Adipocyte (in vitro differentiated cells): ENCODE measurements at regions not wholly inside any gene's neighbourhood (a gene's known extent, or its start where the extent isn't known, plus 50 kb on each side); places are given as distances from the start of the nearest gene placed in this dataset.

Source experiments
- DNase-seq: peaks from one replicate; pipeline ENCODE4 v3.0.0-alpha.2; 2015; ENCODE audit warnings: low read depth
- H3K27me3 ChIP-seq: replicated peaks from 2 replicates; pipeline ENCODE4 v1.7.0; 2013; ENCODE audit warnings: mild to moderate bottlenecking, low read length, moderate library complexity; ENCODE audit not compliant: control insufficient read depth, insufficient read depth
- H3K36me3 ChIP-seq: 2 replicates; pipeline ENCODE4 v1.7.0; 2013; ENCODE audit warnings: low read length, mild to moderate bottlenecking, moderate library complexity; ENCODE audit not compliant: control insufficient read depth, insufficient read depth, severe bottlenecking
- H3K4me1 ChIP-seq: 2 replicates; pipeline ENCODE4 v1.7.0; 2013; ENCODE audit warnings: mild to moderate bottlenecking, low read length, moderate library complexity; ENCODE audit not compliant: control insufficient read depth, insufficient read depth
- H3K4me3 ChIP-seq: 2 replicates; pipeline ENCODE4 v1.7.0; 2013; ENCODE audit warnings: mild to moderate bottlenecking, low read length, moderate library complexity
- H3K9ac ChIP-seq: 2 replicates; pipeline ENCODE4 v1.7.0; 2013; ENCODE audit warnings: mild to moderate bottlenecking, low read length, moderate library complexity
- H3K9me3 ChIP-seq: 2 replicates; pipeline ENCODE4 v1.7.0; 2013; ENCODE audit warnings: mild to moderate bottlenecking, low read length, moderate library complexity; ENCODE audit not compliant: control insufficient read depth

GRCh38 chr3:72354486-72354885 lies 493.8 kb downstream of the SHQ1 start:
- H3K4me1 ChIP-seq: no peaks in the 10 kb centered on the region
- no peaks in the 10 kb centered on the region for H3K27me3 ChIP-seq
- DNase-seq: no peak
- H3K9me3 ChIP-seq: no peaks in the 10 kb centered on the region
- H3K36me3 ChIP-seq: no peaks in the 10 kb centered on the region
- H3K4me3 ChIP-seq: no peak overlapping the region
- no peak overlapping the region for H3K9ac ChIP-seq

GRCh38 chr3:72353236-72354128 lies 494.8 kb downstream of the SHQ1 start:
- Histone ChIP-seq H3K27me3 (no peaks in the 10 kb centered on the region), H3K36me3 (no peaks in the 10 kb centered on the region), H3K4me3 (no peak overlapping the region), H3K4me1 (no peaks in the 10 kb centered on the region), H3K9me3 (peaks cover 4% of the 10 kb centered on the region), H3K9ac (no peak overlapping the region)
- DNase-seq: no peak

DNA sequence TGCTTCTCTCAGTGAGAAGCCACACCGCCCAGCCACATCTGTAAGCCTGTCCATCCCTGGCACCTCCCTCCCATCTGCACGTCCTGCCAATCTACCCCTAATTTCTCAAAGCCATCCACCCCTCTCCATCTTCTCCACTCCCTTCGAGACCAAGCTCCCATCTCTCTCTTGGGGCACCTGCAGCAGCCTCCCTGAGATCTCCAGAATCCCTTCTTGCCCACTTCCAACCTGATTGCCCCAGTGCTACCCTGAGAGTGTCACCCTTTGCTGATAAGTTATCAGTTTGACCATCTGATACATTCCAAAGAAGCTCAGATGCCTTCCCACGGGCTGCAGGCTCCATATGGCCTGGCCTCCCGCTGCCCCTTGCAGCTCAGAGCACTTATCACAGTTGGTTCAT lies 496.1 kb downstream of the SHQ1 start:
- H3K9ac ChIP-seq: no peak overlapping the region

GRCh38 chr3:72351536-72351935 lies 496.7 kb downstream of the SHQ1 start:
- Histone ChIP-seq H3K9ac (no peak overlapping the region), H3K4me3 (no peak overlapping the region), H3K4me1 (no peaks in the 10 kb centered on the region), H3K36me3 (no peaks in the 10 kb centered on the region), H3K27me3 (no peaks in the 10 kb centered on the region), H3K9me3 (peaks cover 4% of the 10 kb centered on the region)
- DNase-seq: no peak

More for the DNA sequence above, 496.1 kb downstream of the SHQ1 start:
- Histone ChIP-seq H3K9me3 (peaks cover 4% of the 10 kb centered on the region), H3K4me3 (no peak overlapping the region), H3K36me3 (no peaks in the 10 kb centered on the region), H3K4me1 (no peaks in the 10 kb centered on the region), H3K27me3 (no peaks in the 10 kb centered on the region)
- no peak for DNase-seq

DNA sequence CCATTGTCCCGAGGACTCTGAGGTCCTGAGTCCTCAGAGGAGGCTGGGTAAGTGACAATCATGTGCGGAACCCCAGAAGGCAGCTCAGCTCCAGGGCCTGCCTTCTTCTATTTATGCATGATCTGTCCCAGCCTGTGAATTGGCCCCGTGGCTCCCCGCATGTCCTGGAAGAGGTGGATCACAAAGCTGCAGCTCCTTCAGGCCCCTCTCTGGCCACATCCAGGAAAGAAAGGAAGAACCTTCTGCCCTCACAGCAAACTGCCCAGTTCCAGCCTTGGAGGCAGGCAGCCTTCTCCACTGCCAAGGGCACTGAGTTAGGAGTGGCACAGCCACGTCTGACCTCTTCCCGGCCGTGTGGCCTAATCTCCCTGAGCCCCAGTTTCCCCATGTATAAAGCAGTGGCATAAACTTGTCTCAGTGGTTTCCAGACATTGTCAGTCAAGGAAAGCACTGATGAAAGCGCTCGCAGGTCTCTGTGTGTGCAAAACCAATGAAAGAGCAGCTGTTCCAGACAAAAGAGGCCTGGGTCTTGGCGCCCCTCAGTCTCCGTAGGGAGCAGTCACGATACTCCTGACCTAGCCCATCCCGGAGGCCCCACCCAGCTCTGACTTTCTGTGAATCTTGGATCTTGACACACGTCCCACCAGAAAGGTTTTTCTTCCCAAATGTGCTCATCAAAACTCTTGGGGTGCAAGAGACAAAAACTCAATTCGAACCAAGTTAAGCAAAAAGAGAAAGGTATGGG lies 497.3 kb downstream of the SHQ1 start:
- Histone ChIP-seq H3K9me3 (peaks cover 4% of the 10 kb centered on the region), H3K4me3 (no peak overlapping the region), H3K27me3 (no peaks in the 10 kb centered on the region), H3K36me3 (no peaks in the 10 kb centered on the region), H3K9ac (no peak overlapping the region), H3K4me1 (peaks cover 6% of the 10 kb centered on the region)
- no peak for DNase-seq

- Histone ChIP-seq H3K9me3 (peaks cover 4% of the 10 kb centered on the region), H3K36me3 (no peaks in the 10 kb centered on the region), H3K27me3 (no peaks in the 10 kb centered on the region), H3K4me1 (peaks cover 9% of the 10 kb centered on the region), H3K9ac (no peak overlapping the region), H3K4me3 (no peak overlapping the region)
- DNase-seq: no peak
Observed at GRCh38 chr3:72348357-72348756, 499.9 kb downstream of the SHQ1 start.

GRCh38 chr3:72347819-72348319 lies 500.4 kb downstream of the SHQ1 start:
- no peak overlapping the region for H3K9ac ChIP-seq
- DNase-seq: peak; percentile 67
- no peak overlapping the region for H3K4me3 ChIP-seq
- peaks cover 4% of the 10 kb centered on the region for H3K9me3 ChIP-seq
- peaks cover 9% of the 10 kb centered on the region for H3K4me1 ChIP-seq
- no peaks in the 10 kb centered on the region for H3K36me3 ChIP-seq
- no peaks in the 10 kb centered on the region for H3K27me3 ChIP-seq

- peak; percentile 97 for DNase-seq
- H3K4me3 ChIP-seq: no peak overlapping the region
Observed at GRCh38 chr3:72346526-72346926, 501.7 kb downstream of the SHQ1 start.

DNA sequence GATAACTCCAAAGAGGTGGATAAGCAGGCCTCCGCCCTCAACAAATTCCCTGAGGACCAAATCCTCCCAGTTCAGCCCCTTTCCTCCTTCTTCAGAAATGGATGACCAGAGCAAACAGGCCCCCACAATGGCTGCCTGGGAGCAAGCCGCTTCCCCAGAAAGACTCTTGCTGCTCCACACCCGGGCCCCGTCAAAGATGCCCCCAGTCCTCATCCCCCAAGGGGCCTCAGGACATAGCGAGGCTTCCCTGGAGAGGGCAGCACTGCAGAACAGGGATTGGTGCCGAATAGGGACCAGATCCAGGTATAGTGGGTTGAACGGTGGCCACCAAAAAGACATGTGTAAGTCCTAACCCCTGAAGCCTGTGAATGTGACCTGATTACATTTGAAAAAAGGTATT lies 502.3 kb downstream of the SHQ1 start:
- Histone ChIP-seq H3K4me3 (no peak overlapping the region), H3K36me3 (no peaks in the 10 kb centered on the region), H3K27me3 (no peaks in the 10 kb centered on the region), H3K4me1 (peaks cover 15% of the 10 kb centered on the region), H3K9me3 (peaks cover 4% of the 10 kb centered on the region), H3K9ac (no peak overlapping the region)
- no peak for DNase-seq

More at GRCh38 chr3:72346526-72346926, 501.7 kb downstream of the SHQ1 start:
- Histone ChIP-seq H3K9ac (no peak overlapping the region), H3K36me3 (no peaks in the 10 kb centered on the region), H3K27me3 (no peaks in the 10 kb centered on the region), H3K9me3 (peaks cover 4% of the 10 kb centered on the region), H3K4me1 (peaks cover 15% of the 10 kb centered on the region)

- H3K9me3 ChIP-seq: peaks cover 4% of the 10 kb centered on the region
- peak; percentile 35 for DNase-seq
- H3K36me3 ChIP-seq: no peaks in the 10 kb centered on the region
- peaks cover 15% of the 10 kb centered on the region for H3K4me1 ChIP-seq
- H3K4me3 ChIP-seq: no peak overlapping the region
- no peak overlapping the region for H3K9ac ChIP-seq
- no peaks in the 10 kb centered on the region for H3K27me3 ChIP-seq
Observed at GRCh38 chr3:72345237-72345878, 502.9 kb downstream of the SHQ1 start.

DNA sequence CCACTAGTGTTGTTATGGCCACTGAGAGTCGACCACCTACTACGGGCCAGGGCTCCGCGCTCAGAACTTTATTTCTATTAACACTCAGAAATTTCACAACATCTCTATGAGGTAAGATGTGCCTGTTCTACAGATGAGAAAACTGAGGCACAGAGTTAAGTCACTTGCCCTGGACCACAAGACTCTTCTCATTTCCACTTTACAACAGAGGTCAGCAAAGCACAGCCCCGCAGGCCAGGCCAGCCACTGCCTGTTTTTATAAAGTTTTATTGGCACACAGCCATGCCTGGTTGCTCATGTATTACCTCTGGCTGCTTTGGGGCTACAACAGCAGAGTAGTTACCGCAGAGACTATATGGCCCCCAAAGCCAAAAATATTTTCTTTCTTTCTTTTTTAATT lies 503.6 kb downstream of the SHQ1 start:
- Histone ChIP-seq H3K9ac (no peak overlapping the region), H3K9me3 (peaks cover 4% of the 10 kb centered on the region), H3K4me1 (peaks cover 15% of the 10 kb centered on the region), H3K4me3 (no peak overlapping the region), H3K36me3 (no peaks in the 10 kb centered on the region), H3K27me3 (no peaks in the 10 kb centered on the region)
- no peak for DNase-seq
